Smooth muscle cell (in vitro differentiated cells): ENCODE measurements at regions not wholly inside any gene's neighbourhood (a gene's known extent, or its start where the extent isn't known, plus 50 kb on each side); places are given as distances from the start of the nearest gene placed in this dataset.

Experiments
- DNase-seq: peaks from one replicate; lab custom pipeline; 2025; ENCODE audit not compliant: unreplicated experiment; lab: John Stamatoyannopoulos, UW
- H2AFZ ChIP-seq: fragments of 200-600 bp; sonication (generic); 2 replicates; pipeline ENCODE4 v1.6.0; 2016; ENCODE audit warnings: antibody characterized with exemption, low read depth, mild to moderate bottlenecking
- H3F3A ChIP-seq: fragments of 200-600 bp; sonication (generic); 2 replicates; pipeline ENCODE4 v1.6.0; 2017; ENCODE audit warnings: antibody characterized with exemption, low read depth
- H3K27ac ChIP-seq: fragments of 200-600 bp; sonication (generic); 2 replicates; pipeline ENCODE4 v1.5.1; 2016; ENCODE audit warnings: low read depth, mild to moderate bottlenecking
- H3K27me3 ChIP-seq: fragments of 200-600 bp; sonication (generic); 2 replicates; pipeline ENCODE4 v1.6.1; 2016; ENCODE audit warnings: low read depth, mild to moderate bottlenecking
- H3K36me3 ChIP-seq: fragments of 200-600 bp; sonication (generic); 2 replicates; pipeline ENCODE4 v1.5.1; 2016; ENCODE audit warnings: low read depth
- H3K4me1 ChIP-seq: fragments of 200-600 bp; sonication (generic); 2 replicates; pipeline ENCODE4 v1.5.1; 2016; ENCODE audit warnings: low read depth
- H3K4me2 ChIP-seq: fragments of 200-600 bp; sonication (generic); 2 replicates; pipeline ENCODE4 v1.6.0; 2016; ENCODE audit warnings: mild to moderate bottlenecking
- H3K4me3 ChIP-seq: fragments of 200-600 bp; sonication (generic); 2 replicates; pipeline ENCODE4 v1.5.1; 2016; ENCODE audit warnings: mild to moderate bottlenecking
- H3K79me2 ChIP-seq: fragments of 200-600 bp; sonication (generic); 2 replicates; pipeline ENCODE4 v1.6.0; 2016; ENCODE audit warnings: low read depth, mild to moderate bottlenecking
- H3K9ac ChIP-seq: fragments of 200-600 bp; sonication (generic); 2 replicates; pipeline ENCODE4 v1.6.0; 2016; ENCODE audit warnings: low read depth
- H3K9me3 ChIP-seq: fragments of 200-600 bp; sonication (generic); replicated peaks from 2 replicates; pipeline ENCODE4 v1.5.1; 2016; ENCODE audit warnings: low read depth
- H4K20me1 ChIP-seq: fragments of 200-600 bp; sonication (generic); 2 replicates; pipeline ENCODE4 v1.6.0; 2016; ENCODE audit warnings: low read depth
- WGBS: methylation state at CpG from one replicate; pipeline ENCODE4 v1.1.7; 2016; ENCODE audit warnings: low lambda C conversion rate; 5-methylcytosine and 5-hydroxymethylcytosine counted together
- TF ChIP-seq, protein P1 (sequence below): fragments of 200-600 bp; sonication (generic); IDR thresholded peaks from 2 replicates; pipeline ENCODE4 v1.5.1; 2017; ENCODE audit warnings: borderline replicate concordance, mild to moderate bottlenecking, antibody characterized with exemption; ENCODE audit not compliant: insufficient read depth, poor library complexity, severe bottlenecking

DNA sequence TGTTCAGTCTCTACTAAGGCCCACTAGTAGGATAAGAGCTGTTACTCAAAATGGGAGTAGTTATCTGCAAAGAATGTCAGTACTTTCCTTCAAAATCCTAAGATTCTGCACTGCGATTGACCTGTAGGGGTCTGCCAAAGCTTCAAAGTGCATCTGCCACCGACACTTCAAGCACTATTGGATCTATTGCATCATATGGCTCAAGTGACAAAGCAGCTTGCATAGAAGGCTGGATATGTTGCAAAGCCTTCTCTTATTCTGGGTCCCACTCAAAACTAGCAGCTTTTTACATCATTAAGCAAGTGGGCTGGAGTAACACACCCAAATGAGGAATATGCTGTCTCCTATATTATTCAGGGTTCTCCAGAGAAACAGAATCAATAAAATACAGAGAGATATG lies 115.4 kb upstream of the EMCN start:
- no peak overlapping the region for H2AFZ ChIP-seq
- no peak overlapping the region for H3K27ac ChIP-seq
- no peaks in the 10 kb centered on the region for H4K20me1 ChIP-seq
- no peaks in the 10 kb centered on the region for H3K79me2 ChIP-seq
- no peak for DNase-seq
- no peaks in the 10 kb centered on the region for H3K27me3 ChIP-seq
- no peaks in the 10 kb centered on the region for H3F3A ChIP-seq
- WGBS = 97% methylated on average over 2 of the region's 2 CpGs
- no peak overlapping the region for H3K4me3 ChIP-seq
- H3K4me2 ChIP-seq = no peak overlapping the region
- peaks cover 3% of the 10 kb centered on the region for H3K9me3 ChIP-seq
- H3K36me3 ChIP-seq = no peaks in the 10 kb centered on the region
- TF ChIP-seq, protein P1, sequence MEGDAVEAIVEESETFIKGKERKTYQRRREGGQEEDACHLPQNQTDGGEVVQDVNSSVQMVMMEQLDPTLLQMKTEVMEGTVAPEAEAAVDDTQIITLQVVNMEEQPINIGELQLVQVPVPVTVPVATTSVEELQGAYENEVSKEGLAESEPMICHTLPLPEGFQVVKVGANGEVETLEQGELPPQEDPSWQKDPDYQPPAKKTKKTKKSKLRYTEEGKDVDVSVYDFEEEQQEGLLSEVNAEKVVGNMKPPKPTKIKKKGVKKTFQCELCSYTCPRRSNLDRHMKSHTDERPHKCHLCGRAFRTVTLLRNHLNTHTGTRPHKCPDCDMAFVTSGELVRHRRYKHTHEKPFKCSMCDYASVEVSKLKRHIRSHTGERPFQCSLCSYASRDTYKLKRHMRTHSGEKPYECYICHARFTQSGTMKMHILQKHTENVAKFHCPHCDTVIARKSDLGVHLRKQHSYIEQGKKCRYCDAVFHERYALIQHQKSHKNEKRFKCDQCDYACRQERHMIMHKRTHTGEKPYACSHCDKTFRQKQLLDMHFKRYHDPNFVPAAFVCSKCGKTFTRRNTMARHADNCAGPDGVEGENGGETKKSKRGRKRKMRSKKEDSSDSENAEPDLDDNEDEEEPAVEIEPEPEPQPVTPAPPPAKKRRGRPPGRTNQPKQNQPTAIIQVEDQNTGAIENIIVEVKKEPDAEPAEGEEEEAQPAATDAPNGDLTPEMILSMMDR = no peak
- H3K4me1 ChIP-seq = no peaks in the 10 kb centered on the region
- no peak overlapping the region for H3K9ac ChIP-seq

DNA sequence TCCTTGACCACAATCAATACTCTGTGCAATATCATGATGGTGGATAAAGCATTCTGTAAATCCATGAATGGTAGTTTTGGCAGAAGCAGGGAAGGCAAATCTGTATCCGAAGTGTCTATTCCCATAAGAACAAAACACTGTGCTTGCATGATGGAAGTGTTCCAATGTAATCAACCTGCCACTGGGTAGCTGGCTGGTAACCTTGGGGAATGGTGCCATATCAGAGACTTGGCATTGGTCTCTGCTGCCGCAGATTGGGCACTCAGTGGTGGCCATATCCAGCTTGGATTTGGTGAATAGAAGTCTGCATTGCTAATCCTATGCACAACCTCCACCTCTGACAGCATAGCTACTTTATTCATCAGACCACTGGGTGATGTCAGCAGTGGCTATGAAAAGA lies 114.3 kb upstream of the EMCN start:
- 89% methylated on average over 2 of the region's 2 CpGs for WGBS

DNA sequence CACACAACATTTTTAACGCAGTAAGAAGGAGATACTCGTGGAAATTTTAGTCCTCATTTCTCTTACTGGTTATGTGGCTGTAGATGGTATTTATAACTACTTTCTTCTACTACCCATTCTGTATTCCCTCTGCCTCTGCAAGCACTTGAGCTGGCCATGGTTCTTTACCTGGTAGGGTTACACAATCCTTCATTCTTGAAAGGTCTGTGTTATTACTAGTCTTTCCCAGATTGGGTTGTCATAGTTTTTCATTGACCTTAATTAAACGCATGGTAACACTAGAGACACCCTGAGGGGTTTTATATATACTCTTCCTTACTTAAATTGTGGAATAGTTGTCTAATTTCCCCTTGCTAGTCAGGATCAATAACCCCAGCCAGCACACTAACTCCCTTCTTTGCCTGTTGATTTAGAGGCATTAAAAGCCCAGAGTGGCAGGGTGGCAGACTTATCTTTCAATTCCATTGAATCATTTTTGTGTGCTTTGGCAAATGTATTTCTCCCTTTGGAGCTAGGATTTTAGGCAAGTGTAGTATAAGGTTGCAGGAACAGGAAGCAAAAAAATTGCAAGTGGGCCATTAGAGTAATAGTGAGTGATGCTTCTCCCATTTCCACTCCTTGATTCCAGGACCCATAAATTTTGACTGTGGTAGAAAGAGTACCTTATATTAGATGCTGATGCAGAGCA lies 113.6 kb upstream of the EMCN start:
- Histone ChIP-seq H3K4me1 (no peaks in the 10 kb centered on the region), H3K4me3 (no peak overlapping the region), H3K36me3 (no peaks in the 10 kb centered on the region), H3K27me3 (no peaks in the 10 kb centered on the region), H2AFZ (no peak overlapping the region), H4K20me1 (no peaks in the 10 kb centered on the region), H3F3A (no peaks in the 10 kb centered on the region), H3K9me3 (no peaks in the 10 kb centered on the region), H3K9ac (no peak overlapping the region), H3K4me2 (no peak overlapping the region), H3K27ac (no peak overlapping the region), H3K79me2 (no peaks in the 10 kb centered on the region)
- TF ChIP-seq, protein P1 = no peak
- DNase-seq = no peak
- WGBS = 97% methylated on average over 3 of the region's 3 CpGs

More for the DNA sequence above, 114.3 kb upstream of the EMCN start:
- H3K27me3 ChIP-seq = no peaks in the 10 kb centered on the region
- no peak for DNase-seq
- no peaks in the 10 kb centered on the region for H4K20me1 ChIP-seq
- H3K4me3 ChIP-seq = no peak overlapping the region
- H3K36me3 ChIP-seq = no peaks in the 10 kb centered on the region
- no peak overlapping the region for H3K9ac ChIP-seq
- no peak overlapping the region for H2AFZ ChIP-seq
- no peak overlapping the region for H3K4me2 ChIP-seq
- TF ChIP-seq, protein P1 = no peak
- H3K4me1 ChIP-seq = no peaks in the 10 kb centered on the region
- no peak overlapping the region for H3K27ac ChIP-seq
- H3K79me2 ChIP-seq = no peaks in the 10 kb centered on the region
- no peaks in the 10 kb centered on the region for H3K9me3 ChIP-seq
- no peaks in the 10 kb centered on the region for H3F3A ChIP-seq

DNA sequence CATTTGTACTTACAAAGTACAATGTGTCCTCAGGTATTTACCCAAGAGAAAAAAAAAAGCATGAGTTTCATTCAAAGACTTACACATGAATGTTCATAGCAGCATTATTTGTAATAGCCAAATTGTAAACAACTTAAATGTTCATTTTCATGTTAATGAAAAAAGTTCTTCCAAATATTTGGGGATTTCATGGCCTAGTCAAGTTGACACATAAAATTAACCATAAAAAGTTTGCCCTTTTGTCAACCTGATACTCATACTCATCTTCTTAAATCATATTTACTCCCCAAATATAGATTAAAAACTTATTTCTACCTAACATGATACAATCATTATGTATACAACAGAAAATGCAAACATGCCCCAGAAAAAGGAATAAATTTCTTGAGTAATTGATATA lies 112.5 kb upstream of the EMCN start:
- TF ChIP-seq, protein P1 = no peak
- no peaks in the 10 kb centered on the region for H3K36me3 ChIP-seq
- no peaks in the 10 kb centered on the region for H3K27me3 ChIP-seq
- no peak overlapping the region for H3K4me2 ChIP-seq
- no peaks in the 10 kb centered on the region for H3F3A ChIP-seq
- no peaks in the 10 kb centered on the region for H3K79me2 ChIP-seq
- H2AFZ ChIP-seq = no peak overlapping the region
- H3K4me1 ChIP-seq = no peaks in the 10 kb centered on the region
- H3K9me3 ChIP-seq = peaks cover 4% of the 10 kb centered on the region
- no peak overlapping the region for H3K4me3 ChIP-seq
- H3K9ac ChIP-seq = no peak overlapping the region
- no peaks in the 10 kb centered on the region for H4K20me1 ChIP-seq
- no peak for DNase-seq
- H3K27ac ChIP-seq = no peak overlapping the region
